ENCODE measurements at regions not wholly inside any gene's neighbourhood (a gene's known extent, or its start where the extent isn't known, plus 50 kb on each side); places are given as distances from the start of the nearest gene placed in this dataset.

- Histone ChIP-seq H3K4me3 (ENCODE audit: low read depth, low read length) (no peak overlapping the region), H3K4me1 (no peaks in the 10 kb centered on the region), H3K27me3 (replicated peaks; ENCODE audit: control insufficient read depth, insufficient read depth, low read length) (no peaks in the 10 kb centered on the region), H3K36me3 (ENCODE audit: control insufficient read depth, insufficient read depth, low read length) (no peaks in the 10 kb centered on the region), H3K9me3 (no peaks in the 10 kb centered on the region)
- Mint-ChIP-seq H3K9me3 (ENCODE audit: unreplicated experiment) (no peaks in the 10 kb centered on the region), H3K4me3 (ENCODE audit: unreplicated experiment) (no peak overlapping the region), H3K4me1 (ENCODE audit: low read depth, unreplicated experiment) (no peaks in the 10 kb centered on the region), H3K27me3 (ENCODE audit: insufficient read depth, unreplicated experiment) (peaks cover 5% of the 10 kb centered on the region), H3K27ac (ENCODE audit: unreplicated experiment) (no peak overlapping the region), H3K36me3 (ENCODE audit: insufficient read depth, unreplicated experiment) (no peaks in the 10 kb centered on the region)
- no TSS peak for BruUV-seq (replicated peaks)
- ChIA-PET CTCF (no interaction called here), POLR2A (no interaction called here)
- TF ChIP-seq CTCF (IDR thresholded peaks at IDR 0.05; ENCODE audit: insufficient read depth in 1 of 2, low read depth in 1 of 2, low read length in 1 of 2, severe bottlenecking in 1 of 2, unreplicated experiment in 1 of 2) = no peak
- intact Hi-C loops (cut with micrococcal nuclease; ENCODE audit: unreplicated experiment) = no loop called here
- DNase-seq = no peak
Observed at GRCh38 chr6:44762496-44762895, 375.0 kb downstream of the CDC5L start.

- ChIA-PET CTCF (no interaction called here), POLR2A (no interaction called here)
- H3K4me1 Mint-ChIP-seq (ENCODE audit: low read depth, unreplicated experiment) = no peaks in the 10 kb centered on the region
- H3K9me3 Mint-ChIP-seq (ENCODE audit: unreplicated experiment) = no peaks in the 10 kb centered on the region
- H3K27ac Mint-ChIP-seq (ENCODE audit: unreplicated experiment) = no peak overlapping the region
- no peak overlapping the region for H3K4me3 Mint-ChIP-seq (ENCODE audit: unreplicated experiment)
- no peaks in the 10 kb centered on the region for H3K36me3 Mint-ChIP-seq (ENCODE audit: insufficient read depth, unreplicated experiment)
- H3K4me1 ChIP-seq = no peaks in the 10 kb centered on the region
- BruUV-seq (replicated peaks) = no TSS peak
- no peaks in the 10 kb centered on the region for H3K9me3 ChIP-seq
- intact Hi-C loops (cut with micrococcal nuclease; ENCODE audit: unreplicated experiment) = no loop called here
- no peak overlapping the region for H3K4me3 ChIP-seq (ENCODE audit: low read depth, low read length)
- no peaks in the 10 kb centered on the region for H3K36me3 ChIP-seq (ENCODE audit: control insufficient read depth, insufficient read depth, low read length)
- H3K27me3 Mint-ChIP-seq (ENCODE audit: insufficient read depth, unreplicated experiment) = peaks cover 27% of the 10 kb centered on the region
- DNase-seq = no peak
- no peak for TF ChIP-seq CTCF (IDR thresholded peaks at IDR 0.05; ENCODE audit: insufficient read depth in 1 of 2, low read depth in 1 of 2, low read length in 1 of 2, severe bottlenecking in 1 of 2, unreplicated experiment in 1 of 2)
- no peaks in the 10 kb centered on the region for H3K27me3 ChIP-seq (replicated peaks; ENCODE audit: control insufficient read depth, insufficient read depth, low read length)
Observed at GRCh38 chr6:44771647-44772415, 384.3 kb downstream of the CDC5L start.

- DNase-seq = no peak
- Mint-ChIP-seq H3K27ac (ENCODE audit: unreplicated experiment) (no peak overlapping the region), H3K4me3 (ENCODE audit: unreplicated experiment) (no peak overlapping the region), H3K4me1 (ENCODE audit: low read depth, unreplicated experiment) (no peaks in the 10 kb centered on the region), H3K9me3 (ENCODE audit: unreplicated experiment) (no peaks in the 10 kb centered on the region), H3K36me3 (ENCODE audit: insufficient read depth, unreplicated experiment) (no peaks in the 10 kb centered on the region), H3K27me3 (ENCODE audit: insufficient read depth, unreplicated experiment) (peaks cover 22% of the 10 kb centered on the region)
- Histone ChIP-seq H3K36me3 (ENCODE audit: control insufficient read depth, insufficient read depth, low read length) (no peaks in the 10 kb centered on the region), H3K27me3 (replicated peaks; ENCODE audit: control insufficient read depth, insufficient read depth, low read length) (no peaks in the 10 kb centered on the region; the same call in 1 of the 2 replicates), H3K4me3 (ENCODE audit: low read depth, low read length) (no peak overlapping the region), H3K9me3 (no peaks in the 10 kb centered on the region), H3K4me1 (no peaks in the 10 kb centered on the region)
- intact Hi-C loops (cut with micrococcal nuclease; ENCODE audit: unreplicated experiment) = no loop called here
- ChIA-PET CTCF (no interaction called here), POLR2A (no interaction called here)
- TF ChIP-seq CTCF (IDR thresholded peaks at IDR 0.05; ENCODE audit: insufficient read depth in 1 of 2, low read depth in 1 of 2, low read length in 1 of 2, severe bottlenecking in 1 of 2, unreplicated experiment in 1 of 2) = no peak
- no TSS peak for BruUV-seq (replicated peaks)
Observed at GRCh38 chr6:44772838-44773237, 385.3 kb downstream of the CDC5L start.
